Cardiac muscle cell (in vitro differentiated cells and primary cell): ENCODE measurements at regions not wholly inside any gene's neighbourhood (a gene's known extent, or its start where the extent isn't known, plus 50 kb on each side); places are given as distances from the start of the nearest gene placed in this dataset.

Source experiments
- DNase-seq, 2 donors: peaks; one replicate each; pipeline versions ENCODE4 v3.0.0 to v3.0.0-alpha.2; 2010 to 2017; ENCODE audit warnings: low read depth in 1 of 2, low spot score in 1 of 2
- H3K27ac ChIP-seq: fragments of 200-600 bp; sonication (generic); 2 replicates; pipeline ENCODE4 v1.5.1; 2016
- H3K27me3 ChIP-seq: fragments of 200-600 bp; sonication (generic); 2 replicates; pipeline ENCODE4 v1.6.0; 2016; ENCODE audit warnings: control low read depth
- H3K36me3 ChIP-seq: fragments of 200-600 bp; sonication (generic); 2 replicates; pipeline ENCODE4 v1.5.1; 2016; ENCODE audit warnings: control low read depth
- H3K4me1 ChIP-seq: fragments of 200-600 bp; sonication (generic); 2 replicates; pipeline ENCODE4 v1.8.1; 2017; ENCODE audit warnings: low read depth, mild to moderate bottlenecking, mixed run types
- H3K4me3 ChIP-seq: fragments of 200-600 bp; sonication (generic); 2 replicates; pipeline ENCODE4 v1.5.1; 2016; ENCODE audit warnings: mild to moderate bottlenecking
- H3K9me3 ChIP-seq: fragments of 200-600 bp; sonication (generic); 2 replicates; pipeline ENCODE4 v1.5.1; 2017; ENCODE audit warnings: low read depth, mild to moderate bottlenecking, control low read depth
- CTCF ChIP-seq: IDR thresholded peaks from 2 replicates; pipeline ENCODE4 v1.5.1; 2012; ENCODE audit warnings: low read depth, mild to moderate bottlenecking, low read length

GRCh38 chr7:38040831-38041230 is 120.4 kb downstream of the EPDR1 start:
- Histone ChIP-seq H3K36me3 (no peaks in the 10 kb centered on the region), H3K9me3 (no peaks in the 10 kb centered on the region), H3K4me1 (peaks cover 7% of the 10 kb centered on the region), H3K27ac (no peak overlapping the region), H3K27me3 (no peaks in the 10 kb centered on the region), H3K4me3 (no peak overlapping the region)
- no peak for TF ChIP-seq CTCF
- no peak for DNase-seq

- H3K27ac ChIP-seq: no peak overlapping the region
- no peaks in the 10 kb centered on the region for H3K27me3 ChIP-seq
- no peak for DNase-seq
- no peaks in the 10 kb centered on the region for H3K9me3 ChIP-seq
- H3K36me3 ChIP-seq: no peaks in the 10 kb centered on the region
- no peak for TF ChIP-seq CTCF
- no peaks in the 10 kb centered on the region for H3K4me1 ChIP-seq
- H3K4me3 ChIP-seq: no peak overlapping the region
Observed at GRCh38 chr7:38049679-38050078, 128.4 kb upstream of the STARD3NL start.

- no peak overlapping the region for H3K27ac ChIP-seq
Observed at GRCh38 chr7:38051311-38051710, 126.7 kb upstream of the STARD3NL start.

GRCh38 chr7:38051786-38052185 is 126.3 kb upstream of the STARD3NL start:
- H3K9me3 ChIP-seq: no peaks in the 10 kb centered on the region
- H3K4me1 ChIP-seq: no peaks in the 10 kb centered on the region
- no peaks in the 10 kb centered on the region for H3K36me3 ChIP-seq
- TF ChIP-seq CTCF: no peak
- H3K27me3 ChIP-seq: no peaks in the 10 kb centered on the region
- H3K4me3 ChIP-seq: no peak overlapping the region
- H3K27ac ChIP-seq: no peak overlapping the region
- DNase-seq: no peak

More at GRCh38 chr7:38051311-38051710, 126.7 kb upstream of the STARD3NL start:
- H3K9me3 ChIP-seq: no peaks in the 10 kb centered on the region
- no peaks in the 10 kb centered on the region for H3K4me1 ChIP-seq
- no peak overlapping the region for H3K4me3 ChIP-seq
- H3K27me3 ChIP-seq: no peaks in the 10 kb centered on the region
- H3K36me3 ChIP-seq: no peaks in the 10 kb centered on the region
- no peak for TF ChIP-seq CTCF
- no peak for DNase-seq

- no peak for DNase-seq
- H3K27me3 ChIP-seq: no peaks in the 10 kb centered on the region
- no peaks in the 10 kb centered on the region for H3K36me3 ChIP-seq
- H3K4me3 ChIP-seq: no peak overlapping the region
- TF ChIP-seq CTCF: no peak
- H3K9me3 ChIP-seq: no peaks in the 10 kb centered on the region
- H3K27ac ChIP-seq: no peak overlapping the region
- no peaks in the 10 kb centered on the region for H3K4me1 ChIP-seq
Observed at GRCh38 chr7:38052786-38053185, 125.3 kb upstream of the STARD3NL start.

GRCh38 chr7:38054199-38054598 is 123.8 kb upstream of the STARD3NL start:
- no peak for TF ChIP-seq CTCF
- Histone ChIP-seq H3K9me3 (no peaks in the 10 kb centered on the region), H3K27me3 (no peaks in the 10 kb centered on the region), H3K27ac (no peak overlapping the region), H3K4me3 (no peak overlapping the region), H3K4me1 (no peaks in the 10 kb centered on the region), H3K36me3 (no peaks in the 10 kb centered on the region)
- no peak for DNase-seq
